ENCODE measurements at regions not wholly inside any gene's neighbourhood (a gene's known extent, or its start where the extent isn't known, plus 50 kb on each side); places are given as distances from the start of the nearest gene placed in this dataset.

GRCh38 chr13:77456271-77456670 is 79.2 kb upstream of the SCEL start:
- H3K4me2 ChIP-seq (ENCODE audit: low read length): no peak overlapping the region
- BruUV-seq (replicated peaks): no TSS peak
- no peaks in the 10 kb centered on the region for H3K9me3 ChIP-seq (ENCODE audit: control insufficient read depth in 1 of 2, insufficient read depth in 1 of 2, low read depth in 1 of 2, low read length in 2 of 2)
- TF ChIP-seq ELF1 (IDR thresholded peaks at IDR 0.05; ENCODE audit: borderline replicate concordance, low read depth) (no peak), ATF3 (IDR thresholded peaks at IDR 0.05) (no peak), SP1 (IDR thresholded peaks at IDR 0.05; ENCODE audit: low read depth) (no peak), RAD21 (IDR thresholded peaks at IDR 0.05; ENCODE audit: low read depth) (no peak), REST (IDR thresholded peaks at IDR 0.05; ENCODE audit: low read depth) (no peak), FOSL1 (IDR thresholded peaks at IDR 0.05; ENCODE audit: low read depth) (no peak), CBX3 (IDR thresholded peaks at IDR 0.05; ENCODE audit: low read depth) (no peak), EZH2phosphoT487 (IDR thresholded peaks at IDR 0.05; ENCODE audit: borderline replicate concordance) (no peak), ZBTB33 (IDR thresholded peaks at IDR 0.05; ENCODE audit: extremely low read depth, insufficient replicate concordance, low read length) (no peak), YY1 (IDR thresholded peaks at IDR 0.05; ENCODE audit: extremely low read depth, insufficient replicate concordance, low read depth, low read length) (no peak), MAX (IDR thresholded peaks at IDR 0.05) (no peak), ZNF274 (IDR thresholded peaks at IDR 0.05; ENCODE audit: low read depth, low read length) (no peak), EGR1 (IDR thresholded peaks at IDR 0.05; ENCODE audit: low read depth) (no peak), TCF7L2 (IDR thresholded peaks at IDR 0.05; ENCODE audit: borderline replicate concordance, extremely low read depth, insufficient read depth, insufficient read length) (no peak), POLR2A (IDR thresholded peaks at IDR 0.05; ENCODE audit: borderline replicate concordance, extremely low read depth, insufficient read depth, insufficient read length) (no peak), CTCF (IDR thresholded peaks at IDR 0.05 in 2 of 3, conservative IDR thresholded peaks at IDR 0.05 in 1 of 3; ENCODE audit: borderline replicate concordance in 1 of 3, insufficient read depth in 1 of 3, low read depth in 2 of 3, low read length in 2 of 3) (no peak), JUND (IDR thresholded peaks at IDR 0.05) (no peak), ZFX (IDR thresholded peaks at IDR 0.05) (no peak), SRF (IDR thresholded peaks at IDR 0.05; ENCODE audit: low read depth) (no peak)
- H3K79me2 ChIP-seq (ENCODE audit: insufficient read depth, low read length): no peaks in the 10 kb centered on the region
- ChIA-PET CTCF (interaction anchor here (1.2 kb wide), 1 partner anchor 22 kb away, joined by 4 read pairs; no protein-coding TSS in a partner anchor), POLR2A (no interaction called here), RAD21 (ENCODE audit: low non-redundant PET in 1 of 2, low total read pairs in 2 of 2, uncharacterized antibody in 2 of 2, unreplicated experiment in 2 of 2) (no interaction called here)
- no peaks in the 10 kb centered on the region for H3K4me1 ChIP-seq (ENCODE audit: control insufficient read depth in 1 of 2, insufficient read depth in 2 of 2, low read length in 2 of 2)
- H3K9me2 ChIP-seq (ENCODE audit: insufficient read depth): no peaks in the 10 kb centered on the region
- H3K27ac ChIP-seq (ENCODE audit: low read depth, low read length): no peak overlapping the region
- H4K20me1 ChIP-seq (ENCODE audit: insufficient read depth): no peaks in the 10 kb centered on the region
- H3K27me3 ChIP-seq (ENCODE audit: insufficient read depth, low read length): peaks cover 31% of the 10 kb centered on the region
- ATAC-seq (no peak), DNase-seq (ENCODE audit: low read depth, low spot score) (no peak)
- H3K9ac ChIP-seq (ENCODE audit: low read length): no peak overlapping the region
- intact Hi-C loops (cut with micrococcal nuclease): no loop called here
- no peaks in the 10 kb centered on the region for H3K36me3 ChIP-seq (ENCODE audit: control insufficient read depth in 1 of 2, insufficient read depth in 2 of 2, low read length in 2 of 2)
- no peak overlapping the region for H3K4me3 ChIP-seq (replicated peaks in 1 of 2; ENCODE audit: low read depth in 1 of 2, low read length in 2 of 2)
- H2AFZ ChIP-seq (ENCODE audit: low read depth, low read length, poor library complexity, severe bottlenecking): no peak overlapping the region
